COLO829 (cell line): ENCODE measurements at regions not wholly inside any gene's neighbourhood (a gene's known extent, or its start where the extent isn't known, plus 50 kb on each side); places are given as distances from the start of the nearest gene placed in this dataset.

ENCODE experiments used
- DNase-seq: peaks from one replicate; pipeline ENCODE4 v3.0.0; 2012; ENCODE audit warnings: low spot score

- DNase-seq = no peak
These were observed 1260.2 kb upstream of the SORCS1 start for GRCh38 chr10:108424656-108425055.

- DNase-seq = no peak
These were observed 1257.8 kb upstream of the SORCS1 start for GRCh38 chr10:108422286-108422685.

- no peak for DNase-seq
These were observed 1256.8 kb upstream of the SORCS1 start for GRCh38 chr10:108421266-108421665.

- DNase-seq = no peak
These were observed 1249.4 kb upstream of the SORCS1 start for GRCh38 chr10:108413954-108414353.

GRCh38 chr10:108412323-108412722, 1247.8 kb upstream of the SORCS1 start:
- no peak for DNase-seq

GRCh38 chr10:108411894-108412293, 1247.4 kb upstream of the SORCS1 start:
- DNase-seq = no peak

- no peak for DNase-seq
These were observed 1246.7 kb upstream of the SORCS1 start for GRCh38 chr10:108411206-108411605.

GRCh38 chr10:108410236-108410635, 1245.7 kb upstream of the SORCS1 start:
- no peak for DNase-seq

GRCh38 chr10:108409306-108409705, 1244.8 kb upstream of the SORCS1 start:
- no peak for DNase-seq

GRCh38 chr10:108404155-108404554, 1239.6 kb upstream of the SORCS1 start:
- DNase-seq = no peak

- DNase-seq = no peak
These were observed 1235.0 kb upstream of the SORCS1 start for GRCh38 chr10:108399465-108399864.

- no peak for DNase-seq
These were observed 1228.6 kb upstream of the SORCS1 start for GRCh38 chr10:108393089-108393488.

- DNase-seq = no peak
These were observed 1227.8 kb upstream of the SORCS1 start for GRCh38 chr10:108392286-108392685.

GRCh38 chr10:108388706-108389105, 1224.2 kb upstream of the SORCS1 start:
- DNase-seq = peak; percentile 11

- no peak for DNase-seq
These were observed 1221.5 kb upstream of the SORCS1 start for GRCh38 chr10:108385963-108386362.

- no peak for DNase-seq
These were observed 1219.9 kb upstream of the SORCS1 start for GRCh38 chr10:108384378-108384777.

- no peak for DNase-seq
These were observed 1214.3 kb upstream of the SORCS1 start for GRCh38 chr10:108378779-108379178.

GRCh38 chr10:108375691-108376090, 1211.2 kb upstream of the SORCS1 start:
- DNase-seq = no peak

- DNase-seq = no peak
These were observed 1210.5 kb upstream of the SORCS1 start for GRCh38 chr10:108374991-108375390.

GRCh38 chr10:108365541-108365940, 1201.0 kb upstream of the SORCS1 start:
- DNase-seq = no peak

GRCh38 chr10:108363576-108363975, 1199.1 kb upstream of the SORCS1 start:
- no peak for DNase-seq

GRCh38 chr10:108362961-108363360, 1198.5 kb upstream of the SORCS1 start:
- no peak for DNase-seq

- no peak for DNase-seq
These were observed 1197.8 kb upstream of the SORCS1 start for GRCh38 chr10:108362296-108362695.

- DNase-seq = no peak
These were observed 1195.7 kb upstream of the SORCS1 start for GRCh38 chr10:108360187-108360586.

- DNase-seq = peak; percentile 42
These were observed 1194.4 kb upstream of the SORCS1 start for GRCh38 chr10:108358912-108359311.
